ENCODE measurements at regions not wholly inside any gene's neighbourhood (a gene's known extent, or its start where the extent isn't known, plus 50 kb on each side); places are given as distances from the start of the nearest gene placed in this dataset.

DNA sequence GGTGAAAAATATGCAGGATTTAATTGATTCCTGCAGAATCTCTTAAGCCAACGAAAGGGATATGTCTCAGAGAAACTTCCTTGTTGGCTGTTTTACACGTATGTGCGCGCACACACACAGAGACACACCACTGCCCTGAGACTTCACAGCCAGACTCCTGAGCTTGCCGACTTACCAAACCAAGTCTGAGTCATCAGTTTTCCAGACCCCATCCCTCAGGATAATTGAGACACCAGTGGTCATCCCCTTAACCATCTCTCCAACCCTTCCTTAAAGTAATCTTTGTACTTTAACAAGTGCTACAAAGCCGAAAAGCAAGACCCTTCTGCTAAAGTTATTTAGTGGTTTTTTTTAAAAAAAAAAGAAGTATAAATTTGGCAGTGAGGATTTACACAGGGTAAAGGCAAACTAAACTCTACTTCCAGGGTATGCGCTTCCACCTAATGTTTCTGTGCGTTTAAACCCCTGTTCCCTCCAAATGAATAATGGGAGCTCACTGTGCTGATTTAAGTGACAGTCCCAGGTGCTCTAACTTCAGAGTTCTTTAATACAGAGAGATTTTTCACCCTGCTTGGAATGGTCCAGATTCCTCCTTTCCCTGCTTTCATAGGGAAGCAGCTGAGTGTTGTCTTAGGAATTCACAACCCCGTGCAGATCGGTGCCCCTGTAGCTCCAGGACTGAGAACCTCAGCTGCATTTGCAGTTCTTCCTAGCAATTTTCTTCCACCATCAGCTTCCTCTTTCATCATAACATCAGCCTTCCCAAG, 198.5 kb downstream of the INHBA start:
- H3K36me3 Mint-ChIP-seq (ENCODE audit: low read depth) = no peaks in the 10 kb centered on the region
- Histone ChIP-seq H4K20me1 (replicated peaks; ENCODE audit: insufficient read depth) (no peaks in the 10 kb centered on the region), H3K27ac (ENCODE audit: low read depth) (no peak overlapping the region), H3K9me2 (ENCODE audit: insufficient read depth) (peaks cover 30% of the 10 kb centered on the region; the same call in 1 of the 2 replicates), H3F3A (replicated peaks; ENCODE audit: low read depth) (no peaks in the 10 kb centered on the region), H3K4me2 (no peak overlapping the region), H3K4me1 (ENCODE audit: insufficient read depth) (peaks cover 6% of the 10 kb centered on the region; the same call in 1 of the 2 replicates), H3K27me3 (ENCODE audit: insufficient read depth) (no peaks in the 10 kb centered on the region), H3K4me3 (no peak overlapping the region), H2AFZ (0 out of 2 replicates have a peak overlapping the region, but pooled peaks have one; percentile 43), H3K79me2 (replicated peaks; ENCODE audit: insufficient read depth) (no peaks in the 10 kb centered on the region), H3K36me3 (ENCODE audit: insufficient read depth) (no peaks in the 10 kb centered on the region)
- TF ChIP-seq NANOG (IDR thresholded peaks at IDR 0.05; ENCODE audit: borderline replicate concordance) (no peak), CTCF (conservative IDR thresholded peaks at IDR 0.05; ENCODE audit: low read depth in 2 of 2) (no peak), POLR2AphosphoS5 (IDR thresholded peaks at IDR 0.05; ENCODE audit: low read depth) (no peak), CREB1 (CRISPR knock-in tag; IDR thresholded peaks at IDR 0.05; ENCODE audit: low read depth) (no peak), JUNB (IDR thresholded peaks at IDR 0.05; ENCODE audit: unreplicated experiment) (no peak), EZH2phosphoT487 (IDR thresholded peaks at IDR 0.05; ENCODE audit: unreplicated experiment) (no peak), EZH2 (IDR thresholded peaks at IDR 0.05; ENCODE audit: low read depth, unreplicated experiment) (no peak), ZNF331 (CRISPR knock-in tag; IDR thresholded peaks at IDR 0.05; ENCODE audit: low read depth) (no peak), REST (IDR thresholded peaks at IDR 0.05; ENCODE audit: unreplicated experiment) (no peak), STAT1 (IDR thresholded peaks at IDR 0.05; ENCODE audit: unreplicated experiment) (no peak)
- TF ChIP-seq, protein P1, sequence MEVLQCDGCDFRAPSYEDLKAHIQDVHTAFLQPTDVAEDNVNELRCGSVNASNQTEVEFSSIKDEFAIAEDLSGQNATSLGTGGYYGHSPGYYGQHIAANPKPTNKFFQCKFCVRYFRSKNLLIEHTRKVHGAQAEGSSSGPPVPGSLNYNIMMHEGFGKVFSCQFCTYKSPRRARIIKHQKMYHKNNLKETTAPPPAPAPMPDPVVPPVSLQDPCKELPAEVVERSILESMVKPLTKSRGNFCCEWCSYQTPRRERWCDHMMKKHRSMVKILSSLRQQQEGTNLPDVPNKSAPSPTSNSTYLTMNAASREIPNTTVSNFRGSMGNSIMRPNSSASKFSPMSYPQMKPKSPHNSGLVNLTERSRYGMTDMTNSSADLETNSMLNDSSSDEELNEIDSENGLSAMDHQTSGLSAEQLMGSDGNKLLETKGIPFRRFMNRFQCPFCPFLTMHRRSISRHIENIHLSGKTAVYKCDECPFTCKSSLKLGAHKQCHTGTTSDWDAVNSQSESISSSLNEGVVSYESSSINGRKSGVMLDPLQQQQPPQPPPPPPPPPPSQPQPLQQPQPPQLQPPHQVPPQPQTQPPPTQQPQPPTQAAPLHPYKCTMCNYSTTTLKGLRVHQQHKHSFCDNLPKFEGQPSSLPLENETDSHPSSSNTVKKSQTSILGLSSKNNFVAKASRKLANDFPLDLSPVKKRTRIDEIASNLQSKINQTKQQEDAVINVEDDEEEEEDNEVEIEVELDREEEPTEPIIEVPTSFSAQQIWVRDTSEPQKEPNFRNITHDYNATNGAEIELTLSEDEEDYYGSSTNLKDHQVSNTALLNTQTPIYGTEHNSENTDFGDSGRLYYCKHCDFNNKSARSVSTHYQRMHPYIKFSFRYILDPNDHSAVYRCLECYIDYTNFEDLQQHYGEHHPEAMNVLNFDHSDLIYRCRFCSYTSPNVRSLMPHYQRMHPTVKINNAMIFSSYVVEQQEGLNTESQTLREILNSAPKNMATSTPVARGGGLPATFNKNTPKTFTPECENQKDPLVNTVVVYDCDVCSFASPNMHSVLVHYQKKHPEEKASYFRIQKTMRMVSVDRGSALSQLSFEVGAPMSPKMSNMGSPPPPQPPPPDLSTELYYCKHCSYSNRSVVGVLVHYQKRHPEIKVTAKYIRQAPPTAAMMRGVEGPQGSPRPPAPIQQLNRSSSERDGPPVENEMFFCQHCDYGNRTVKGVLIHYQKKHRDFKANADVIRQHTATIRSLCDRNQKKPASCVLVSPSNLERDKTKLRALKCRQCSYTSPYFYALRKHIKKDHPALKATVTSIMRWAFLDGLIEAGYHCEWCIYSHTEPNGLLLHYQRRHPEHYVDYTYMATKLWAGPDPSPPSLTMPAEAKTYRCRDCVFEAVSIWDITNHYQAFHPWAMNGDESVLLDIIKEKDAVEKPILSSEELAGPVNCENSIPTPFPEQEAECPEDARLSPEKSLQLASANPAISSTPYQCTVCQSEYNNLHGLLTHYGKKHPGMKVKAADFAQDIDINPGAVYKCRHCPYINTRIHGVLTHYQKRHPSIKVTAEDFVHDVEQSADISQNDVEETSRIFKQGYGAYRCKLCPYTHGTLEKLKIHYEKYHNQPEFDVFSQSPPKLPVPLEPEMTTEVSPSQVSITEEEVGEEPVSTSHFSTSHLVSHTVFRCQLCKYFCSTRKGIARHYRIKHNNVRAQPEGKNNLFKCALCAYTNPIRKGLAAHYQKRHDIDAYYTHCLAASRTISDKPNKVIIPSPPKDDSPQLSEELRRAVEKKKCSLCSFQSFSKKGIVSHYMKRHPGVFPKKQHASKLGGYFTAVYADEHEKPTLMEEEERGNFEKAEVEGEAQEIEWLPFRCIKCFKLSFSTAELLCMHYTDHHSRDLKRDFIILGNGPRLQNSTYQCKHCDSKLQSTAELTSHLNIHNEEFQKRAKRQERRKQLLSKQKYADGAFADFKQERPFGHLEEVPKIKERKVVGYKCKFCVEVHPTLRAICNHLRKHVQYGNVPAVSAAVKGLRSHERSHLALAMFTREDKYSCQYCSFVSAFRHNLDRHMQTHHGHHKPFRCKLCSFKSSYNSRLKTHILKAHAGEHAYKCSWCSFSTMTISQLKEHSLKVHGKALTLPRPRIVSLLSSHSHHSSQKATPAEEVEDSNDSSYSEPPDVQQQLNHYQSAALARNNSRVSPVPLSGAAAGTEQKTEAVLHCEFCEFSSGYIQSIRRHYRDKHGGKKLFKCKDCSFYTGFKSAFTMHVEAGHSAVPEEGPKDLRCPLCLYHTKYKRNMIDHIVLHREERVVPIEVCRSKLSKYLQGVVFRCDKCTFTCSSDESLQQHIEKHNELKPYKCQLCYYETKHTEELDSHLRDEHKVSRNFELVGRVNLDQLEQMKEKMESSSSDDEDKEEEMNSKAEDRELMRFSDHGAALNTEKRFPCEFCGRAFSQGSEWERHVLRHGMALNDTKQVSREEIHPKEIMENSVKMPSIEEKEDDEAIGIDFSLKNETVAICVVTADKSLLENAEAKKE (CRISPR knock-in tag; IDR thresholded peaks at IDR 0.05) = no peak
- H3K9me3 Mint-ChIP-seq = no peaks in the 10 kb centered on the region; the same call in 2 of the 3 replicates
- peaks cover 6% of the 10 kb centered on the region for H3K4me1 Mint-ChIP-seq
- H3K27ac Mint-ChIP-seq = no peak overlapping the region
- no peak overlapping the region for H3K4me3 Mint-ChIP-seq
- no peak for ATAC-seq
- no peak for DNase-seq (ENCODE audit: low spot score)
- H3K27me3 Mint-ChIP-seq (ENCODE audit: insufficient read depth, low read depth, poor library complexity) = no peaks in the 10 kb centered on the region

All from GM23338 (cell line).